Prostate gland (tissue), 2 donors: ENCODE measurements at regions not wholly inside any gene's neighbourhood (a gene's known extent, or its start where the extent isn't known, plus 50 kb on each side); places are given as distances from the start of the nearest gene placed in this dataset.

Experiments
- DNase-seq: peaks from one replicate; pipeline ENCODE4 v3.0.0-alpha.2; 2019; ENCODE audit warnings: low spot score
- H3K27ac ChIP-seq, 2 donors: fragments of 200-600 bp; sonication (generic); 2 replicates each; pipeline ENCODE4 v1.5.1; 2017 to 2019
- H3K27me3 ChIP-seq: fragments of 200-600 bp; sonication (generic); replicated peaks from 2 replicates; pipeline ENCODE4 v1.5.1; 2019; ENCODE audit not compliant: insufficient read depth
- H3K36me3 ChIP-seq, 2 donors: fragments of 200-600 bp; sonication (generic); 1 replicate in 1 of 2; 2 replicates in 1 of 2; pipeline versions ENCODE4 v1.5.1 to v1.8.1; 2017 to 2019
- H3K4me1 ChIP-seq: fragments of 200-600 bp; sonication (generic); replicated peaks from 2 replicates; pipeline ENCODE4 v1.5.1; 2019
- H3K4me3 ChIP-seq, 2 donors: fragments of 200-600 bp; sonication (generic); 2 replicates each; pipeline ENCODE4 v1.5.1; 2017 to 2019
- H3K9me3 ChIP-seq: fragments of 200-600 bp; sonication (generic); 2 replicates; pipeline ENCODE4 v1.5.1; 2017
- POLR2A ChIP-seq: fragments of 450-650 bp; IDR thresholded peaks from one replicate; pipeline ENCODE4 v1.6.1; 2016; ENCODE audit warnings: antibody characterized with exemption, mild to moderate bottlenecking
- POLR2AphosphoS5 ChIP-seq: sonication (generic); formaldehyde crosslinking; IDR thresholded peaks from one replicate; pipeline ENCODE4 v1.6.1; 2017; ENCODE audit warnings: antibody characterized with exemption
- WGBS: methylation state at CpG from one replicate; pipeline ENCODE4 v1.1.5; 2018; 5-methylcytosine and 5-hydroxymethylcytosine counted together
- intact Hi-C: fragments of 100-400 bp; cut with DNase I; formaldehyde crosslinking; loops from one replicate; pipeline ENCODE4 v1.14.2; 2022
- TF ChIP-seq, protein P1 (sequence below), 4 experiments: fragments of 200-600 bp in 2 of 4; fragments of 450-650 bp in 2 of 4; sonication (generic) in 2 of 4; IDR thresholded peaks; 1 replicate in 3 of 4; 2 replicates in 1 of 4; pipeline ENCODE4 v1.5.1; 2016 to 2019; ENCODE audit warnings: antibody characterized with exemption in 4 of 4, mild to moderate bottlenecking in 2 of 4, moderate library complexity in 2 of 4

DNA sequence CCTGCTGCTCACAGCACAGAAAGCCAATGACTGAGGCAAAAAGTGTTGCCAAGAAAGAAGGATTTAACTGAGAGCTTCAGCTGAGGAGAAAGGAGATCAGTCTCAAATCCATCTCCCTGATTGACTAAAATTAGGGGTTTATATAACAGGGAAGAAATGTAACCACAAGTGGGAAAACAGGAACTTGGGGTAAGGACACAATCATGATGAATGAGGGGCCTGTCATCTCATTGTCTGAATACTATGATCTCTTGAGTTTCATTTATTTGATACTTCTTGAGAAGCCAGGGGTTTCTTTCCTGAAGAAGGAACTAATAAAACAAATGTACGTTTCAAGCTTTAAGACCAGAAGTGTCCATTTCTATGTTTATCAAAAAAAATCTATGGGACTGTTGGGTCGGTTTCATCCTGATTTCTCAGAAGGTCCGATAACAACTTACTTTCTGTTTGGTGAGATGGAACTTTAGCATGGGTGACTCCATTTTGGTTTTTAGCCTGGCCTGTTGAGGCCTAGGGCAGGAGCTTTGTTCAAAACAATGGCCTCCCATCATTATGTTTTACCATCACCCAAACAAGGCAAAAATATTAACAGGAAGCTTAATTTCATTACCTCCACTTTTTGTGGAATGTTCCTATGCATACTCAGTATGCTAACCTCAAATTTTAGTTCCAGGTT is 76.6 kb upstream of the PIAS1 start:
- WGBS, result 90% methylated on average over 3 of the region's 3 CpGs

DNA sequence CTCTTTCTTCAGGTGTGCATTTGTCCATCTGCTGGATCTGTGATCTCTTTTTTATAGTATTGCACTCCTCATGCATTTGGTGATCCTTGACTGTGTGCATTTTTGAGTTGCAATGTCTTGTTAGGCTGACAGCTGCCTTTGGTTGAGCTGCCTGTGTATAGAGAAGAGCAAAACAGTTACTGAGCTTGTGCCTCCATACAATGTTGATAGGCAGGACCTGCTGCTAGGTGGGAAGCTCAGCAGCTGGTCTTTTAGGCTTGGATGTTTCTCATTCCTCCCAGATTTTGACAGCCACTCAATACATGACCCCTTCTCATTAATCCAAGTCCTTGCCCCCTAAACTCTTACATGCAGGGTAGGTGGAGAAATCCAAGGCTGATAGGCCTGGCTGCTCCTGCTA is 74.8 kb upstream of the PIAS1 start:
- no peak for DNase-seq
- Histone ChIP-seq H3K4me3 (no peak overlapping the region), H3K27ac (no peak overlapping the region), H3K27me3 (no peaks in the 10 kb centered on the region), H3K4me1 (no peaks in the 10 kb centered on the region), H3K9me3 (no peaks in the 10 kb centered on the region), H3K36me3 (no peaks in the 10 kb centered on the region)
- TF ChIP-seq POLR2A (no peak), POLR2AphosphoS5 (no peak)
- TF ChIP-seq, protein P1, sequence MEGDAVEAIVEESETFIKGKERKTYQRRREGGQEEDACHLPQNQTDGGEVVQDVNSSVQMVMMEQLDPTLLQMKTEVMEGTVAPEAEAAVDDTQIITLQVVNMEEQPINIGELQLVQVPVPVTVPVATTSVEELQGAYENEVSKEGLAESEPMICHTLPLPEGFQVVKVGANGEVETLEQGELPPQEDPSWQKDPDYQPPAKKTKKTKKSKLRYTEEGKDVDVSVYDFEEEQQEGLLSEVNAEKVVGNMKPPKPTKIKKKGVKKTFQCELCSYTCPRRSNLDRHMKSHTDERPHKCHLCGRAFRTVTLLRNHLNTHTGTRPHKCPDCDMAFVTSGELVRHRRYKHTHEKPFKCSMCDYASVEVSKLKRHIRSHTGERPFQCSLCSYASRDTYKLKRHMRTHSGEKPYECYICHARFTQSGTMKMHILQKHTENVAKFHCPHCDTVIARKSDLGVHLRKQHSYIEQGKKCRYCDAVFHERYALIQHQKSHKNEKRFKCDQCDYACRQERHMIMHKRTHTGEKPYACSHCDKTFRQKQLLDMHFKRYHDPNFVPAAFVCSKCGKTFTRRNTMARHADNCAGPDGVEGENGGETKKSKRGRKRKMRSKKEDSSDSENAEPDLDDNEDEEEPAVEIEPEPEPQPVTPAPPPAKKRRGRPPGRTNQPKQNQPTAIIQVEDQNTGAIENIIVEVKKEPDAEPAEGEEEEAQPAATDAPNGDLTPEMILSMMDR (IDR thresholded peaks at IDR 0.05), result no peak
- intact Hi-C loops, result no loop called here

More for the DNA sequence above, 76.6 kb upstream of the PIAS1 start:
- Histone ChIP-seq H3K27me3 (no peaks in the 10 kb centered on the region), H3K9me3 (no peaks in the 10 kb centered on the region), H3K27ac (no peak overlapping the region), H3K4me1 (no peaks in the 10 kb centered on the region), H3K4me3 (no peak overlapping the region), H3K36me3 (no peaks in the 10 kb centered on the region)
- no peak for DNase-seq
- intact Hi-C loops, result no loop called here
- TF ChIP-seq POLR2A (no peak), POLR2AphosphoS5 (no peak)
- TF ChIP-seq, protein P1 (IDR thresholded peaks at IDR 0.05), result no peak

DNA sequence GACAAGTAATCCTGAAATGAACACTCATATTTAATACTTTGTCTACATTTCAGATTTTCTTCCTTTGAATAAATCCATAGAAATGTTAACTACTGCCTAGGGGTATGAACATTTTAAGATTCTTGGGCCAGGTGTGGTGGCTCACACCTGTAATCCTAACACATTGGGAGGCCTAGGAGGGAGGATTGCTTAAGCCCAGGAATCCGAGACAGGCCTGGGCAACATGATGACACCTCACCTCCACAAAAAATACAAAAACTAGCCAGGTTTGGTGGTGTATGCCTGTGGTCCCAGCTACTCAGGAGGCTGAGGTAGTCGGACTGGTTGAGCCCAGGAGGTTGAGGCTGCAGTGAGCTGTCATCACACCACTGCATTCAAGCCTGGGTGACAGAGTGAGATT is 73.9 kb upstream of the PIAS1 start:
- Histone ChIP-seq H3K4me1 (no peaks in the 10 kb centered on the region), H3K9me3 (no peaks in the 10 kb centered on the region), H3K36me3 (no peaks in the 10 kb centered on the region), H3K4me3 (no peak overlapping the region), H3K27ac (no peak overlapping the region), H3K27me3 (no peaks in the 10 kb centered on the region)
- WGBS, result 94% methylated on average over 2 of the region's 2 CpGs
- DNase-seq, result no peak
- TF ChIP-seq POLR2AphosphoS5, result no peak
- TF ChIP-seq, protein P1 (IDR thresholded peaks at IDR 0.05), result no peak
- no peak for TF ChIP-seq POLR2A
- intact Hi-C loops, result no loop called here

DNA sequence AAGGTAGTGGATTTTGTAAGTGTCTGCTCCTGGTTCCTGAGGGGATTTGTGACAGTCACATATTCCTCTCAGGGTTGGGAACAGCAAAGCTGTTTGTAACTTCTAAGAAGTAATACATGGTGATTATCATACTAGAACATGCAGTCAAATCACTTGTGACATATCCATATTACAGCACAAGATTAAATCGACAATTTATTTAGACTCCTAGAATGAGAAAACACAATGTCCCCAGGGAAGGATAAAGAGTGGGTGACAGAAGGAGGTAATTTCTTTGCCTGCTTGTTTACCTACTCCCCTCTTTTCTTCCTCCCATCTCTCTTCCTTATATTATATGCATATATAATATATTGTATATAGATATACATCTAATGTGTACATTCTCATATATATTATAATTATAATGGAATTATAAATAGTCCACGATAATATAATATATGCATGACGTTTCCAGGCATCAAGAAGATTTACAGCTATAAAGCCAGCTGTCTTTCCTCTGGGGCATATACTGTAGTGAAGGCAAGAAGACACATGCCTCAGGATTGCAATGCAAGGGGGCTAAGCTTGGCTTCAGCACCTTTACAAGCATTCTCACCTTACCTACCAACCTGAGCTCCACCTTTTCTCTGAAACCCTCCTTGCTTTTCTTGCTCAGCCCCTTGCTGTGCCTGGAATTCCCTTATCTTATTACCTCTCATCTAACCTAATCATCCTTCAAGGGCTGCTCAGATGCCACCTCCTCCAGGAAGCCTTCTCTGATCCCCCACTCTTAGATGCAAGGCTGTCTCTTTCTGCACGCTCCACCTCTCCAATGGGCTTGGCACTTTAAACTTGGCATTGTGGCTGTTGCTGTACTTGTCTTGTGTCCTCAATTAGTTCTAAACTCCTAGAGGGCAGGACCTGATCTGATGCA is 73.1 kb upstream of the PIAS1 start:
- Histone ChIP-seq H3K27me3 (no peaks in the 10 kb centered on the region), H3K4me1 (no peaks in the 10 kb centered on the region), H3K36me3 (no peaks in the 10 kb centered on the region), H3K9me3 (no peaks in the 10 kb centered on the region), H3K4me3 (no peak overlapping the region), H3K27ac (no peak overlapping the region)
- no peak for DNase-seq
- intact Hi-C loops, result no loop called here
- 62% methylated on average over 4 of the region's 4 CpGs for WGBS
- TF ChIP-seq POLR2AphosphoS5, result no peak
- TF ChIP-seq, protein P1 (IDR thresholded peaks at IDR 0.05), result no peak
- no peak for TF ChIP-seq POLR2A
